SK-N-SH treated with all-trans-retinoic acid at 6 μM for 48 hours (cell line): ENCODE measurements at regions not wholly inside any gene's neighbourhood (a gene's known extent, or its start where the extent isn't known, plus 50 kb on each side); places are given as distances from the start of the nearest gene placed in this dataset.
"Not testable (repeated sequence)": the region's sequence is repeated elsewhere in the genome, so short reads cannot be mapped to it uniquely, and the experiment has no call there.

Source experiments
- ATAC-seq: fragments of 200-7000 bp; cut with Tn5 transposase; 3 replicates; pipeline ENCODE4 v1.9.1; 2020; ENCODE audit warnings: mild to moderate bottlenecking, moderate library complexity
- ARNTL ChIP-seq: fragments of 450-650 bp; formaldehyde crosslinking; IDR thresholded peaks from 2 replicates; pipeline ENCODE4 v1.5.0; 2020; ENCODE audit warnings: low read depth, mild to moderate bottlenecking, moderate library complexity, borderline replicate concordance
- CSDC2 ChIP-seq: fragments of 250-450 bp; sonication (Bioruptor Pico); IDR thresholded peaks from 2 replicates; pipeline ENCODE4 v1.5.0; 2020; ENCODE audit warnings: mild to moderate bottlenecking, moderate library complexity
- ISL1 ChIP-seq: fragments of 250-450 bp; sonication (Bioruptor Pico); IDR thresholded peaks from 2 replicates; pipeline ENCODE4 v2.1.2; 2022; ENCODE audit warnings: mild to moderate bottlenecking, moderate library complexity
- OSR1 ChIP-seq: fragments of 250-450 bp; sonication (Bioruptor Pico); IDR thresholded peaks from 2 replicates; pipeline ENCODE4 v1.8.0; 2022; ENCODE audit warnings: moderate library complexity, mild to moderate bottlenecking, inconsistent platforms
- TOX ChIP-seq: fragments of 250-450 bp; sonication (Bioruptor Pico); IDR thresholded peaks from 2 replicates; pipeline ENCODE4 v1.8.0; 2021; ENCODE audit warnings: mild to moderate bottlenecking, moderate library complexity, borderline replicate concordance
- ZNF70 ChIP-seq: fragments of 450-650 bp; formaldehyde crosslinking; IDR thresholded peaks from 2 replicates; pipeline ENCODE4 v1.5.0; 2020; ENCODE audit warnings: mild to moderate bottlenecking, moderate library complexity
- TF ChIP-seq, protein P1 (sequence below): fragments of 250-450 bp; sonication (Bioruptor Pico); IDR thresholded peaks from 2 replicates; pipeline ENCODE4 v1.5.1; 2021; ENCODE audit warnings: mild to moderate bottlenecking, moderate library complexity

DNA sequence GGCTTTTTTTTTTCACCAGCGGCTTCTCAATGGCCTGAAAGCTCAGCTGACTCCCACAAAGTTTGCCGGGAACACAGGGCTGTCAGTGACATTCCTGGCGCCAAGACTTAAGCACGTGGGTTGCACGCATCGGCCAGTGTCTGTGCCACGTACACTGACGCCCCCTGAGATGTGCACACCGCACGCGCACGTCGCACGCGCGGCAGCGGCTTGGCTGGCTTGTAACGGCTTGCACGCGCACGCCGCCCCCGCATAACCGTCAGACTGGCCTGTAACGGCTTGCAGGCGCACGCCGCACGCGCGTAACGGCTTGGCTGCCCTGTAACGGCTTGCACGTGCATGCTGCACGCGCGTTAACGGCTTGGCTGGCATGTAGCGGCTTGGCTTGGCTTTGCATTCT lies 63.2 kb downstream of the CCDC74A start:
- TF ChIP-seq ARNTL (CRISPR knock-in tag) = no peak
- TF ChIP-seq ZNF70 (CRISPR knock-in tag) = no peak
- TF ChIP-seq CSDC2 (CRISPR knock-in tag) = no peak
- TF ChIP-seq ISL1 (CRISPR knock-in tag) = no peak
- TF ChIP-seq, all 23 proteins: peak for 0
- no peak for ATAC-seq

DNA sequence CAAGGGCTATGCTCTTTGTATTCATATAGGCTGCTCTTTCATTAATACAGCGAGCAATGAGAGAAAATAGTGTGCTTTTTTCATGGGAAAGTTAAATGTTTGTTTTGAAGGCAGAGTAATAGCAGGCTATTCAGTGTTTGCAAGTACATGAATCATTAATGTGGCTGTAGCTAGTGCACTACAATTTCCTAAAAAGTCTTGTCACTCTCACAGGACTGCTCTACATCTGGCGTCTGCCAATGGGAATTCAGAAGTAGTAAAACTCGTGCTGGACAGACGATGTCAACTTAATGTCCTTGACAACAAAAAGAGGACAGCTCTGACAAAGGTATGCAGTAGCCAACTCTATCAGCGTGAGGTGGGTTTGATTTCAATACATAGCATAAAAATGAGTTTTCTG lies 68.9 kb downstream of the CCDC74A start:
- ATAC-seq = not testable (repeated sequence)

DNA sequence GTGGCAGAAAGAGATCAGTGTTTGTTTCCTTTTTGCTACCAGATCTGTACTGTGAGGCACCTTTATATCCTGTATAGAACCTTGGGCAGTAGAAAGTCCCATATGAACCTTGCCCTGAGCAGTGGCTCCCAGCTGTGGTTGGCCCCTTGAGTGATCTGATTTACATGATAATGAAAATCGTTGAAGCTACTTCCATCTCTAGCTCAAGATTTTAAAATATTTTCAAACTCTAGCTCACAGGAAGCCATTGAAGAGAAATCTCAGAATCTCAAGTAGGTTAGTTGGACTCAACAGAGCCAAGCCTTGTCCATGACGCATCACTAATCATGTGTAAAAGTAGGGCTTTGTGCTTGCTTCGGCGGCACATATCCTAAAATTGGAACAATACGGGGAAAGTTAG lies 74.8 kb downstream of the CCDC74A start:
- ATAC-seq = not testable (repeated sequence)

DNA sequence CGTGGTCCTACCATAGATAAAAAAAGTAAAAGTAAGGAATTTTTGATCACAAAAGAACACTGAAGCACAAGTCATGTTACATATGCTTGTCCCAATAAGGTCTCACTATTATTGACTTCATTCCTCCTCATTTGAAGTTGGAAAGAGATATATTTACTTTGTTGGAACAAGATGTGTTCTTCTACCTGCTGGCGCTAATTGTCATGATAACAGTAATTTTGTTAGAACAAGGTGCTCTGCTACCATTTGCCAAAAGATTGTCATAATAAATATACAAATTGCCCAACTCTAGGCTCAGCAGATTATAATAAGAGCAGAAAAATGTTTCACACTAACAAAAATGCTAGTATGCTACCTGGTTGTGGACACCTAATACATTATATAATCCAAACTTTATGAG lies 77.0 kb downstream of the CCDC74A start:
- not testable (repeated sequence) for ATAC-seq

DNA sequence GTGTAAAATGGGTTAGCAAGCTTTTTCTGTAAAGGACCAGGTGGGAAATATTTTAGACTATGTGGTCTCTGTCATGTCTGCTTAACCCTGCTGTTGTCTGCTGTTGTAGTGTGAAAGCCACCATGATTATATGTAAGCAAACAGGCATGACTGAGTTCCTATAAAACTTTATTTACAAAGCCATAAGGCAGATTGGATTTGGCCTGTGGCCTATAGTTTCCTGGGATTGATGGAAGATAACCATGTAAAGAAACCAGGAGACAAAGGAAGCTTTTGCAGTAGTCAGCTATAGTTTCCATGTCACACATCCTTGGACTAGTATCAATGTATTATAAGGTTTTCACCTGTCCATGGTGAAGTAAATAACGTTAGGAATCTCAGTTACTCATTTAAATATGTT lies 78.7 kb downstream of the CCDC74A start:
- ATAC-seq = not testable (repeated sequence)

DNA sequence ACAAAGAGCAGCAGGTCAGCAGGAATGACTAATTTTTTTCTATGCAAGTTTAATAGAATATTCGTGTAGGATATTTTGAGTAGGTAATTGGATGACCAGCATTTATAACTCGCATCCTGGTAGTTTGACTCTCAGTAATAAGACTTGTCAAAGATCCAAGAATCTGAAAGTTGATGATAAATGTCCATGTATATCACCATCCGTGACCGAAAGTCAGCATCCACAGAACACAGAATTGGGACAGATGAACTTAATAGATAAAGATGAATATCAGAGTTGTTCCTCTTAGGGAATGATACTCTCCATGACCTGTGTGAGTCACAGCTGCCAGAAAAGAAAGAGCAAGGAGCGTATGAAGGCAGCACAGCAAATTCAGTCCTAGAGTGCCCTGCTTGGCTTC lies 79.4 kb downstream of the CCDC74A start:
- not testable (repeated sequence) for ATAC-seq

DNA sequence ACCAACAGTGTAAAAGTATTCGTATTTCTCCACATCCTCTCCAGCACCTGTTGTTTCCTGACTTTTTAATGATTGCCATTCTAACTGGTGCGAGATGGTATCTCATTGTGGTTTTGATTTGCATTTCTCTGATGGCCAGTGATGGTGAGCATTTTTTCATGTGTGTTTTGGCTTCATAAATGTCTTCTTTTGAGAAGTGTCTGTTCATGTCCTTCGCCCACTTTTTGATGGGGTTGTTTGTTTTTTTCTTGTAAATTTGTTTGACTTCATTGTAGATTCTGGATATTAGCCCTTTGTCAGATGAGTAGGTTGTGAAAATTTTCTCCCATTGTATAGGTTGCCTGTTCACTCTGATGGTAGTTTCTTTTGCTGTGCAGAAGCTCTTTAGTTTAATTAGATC lies 86.9 kb downstream of the CCDC74A start:
- ATAC-seq = not testable (repeated sequence)

DNA sequence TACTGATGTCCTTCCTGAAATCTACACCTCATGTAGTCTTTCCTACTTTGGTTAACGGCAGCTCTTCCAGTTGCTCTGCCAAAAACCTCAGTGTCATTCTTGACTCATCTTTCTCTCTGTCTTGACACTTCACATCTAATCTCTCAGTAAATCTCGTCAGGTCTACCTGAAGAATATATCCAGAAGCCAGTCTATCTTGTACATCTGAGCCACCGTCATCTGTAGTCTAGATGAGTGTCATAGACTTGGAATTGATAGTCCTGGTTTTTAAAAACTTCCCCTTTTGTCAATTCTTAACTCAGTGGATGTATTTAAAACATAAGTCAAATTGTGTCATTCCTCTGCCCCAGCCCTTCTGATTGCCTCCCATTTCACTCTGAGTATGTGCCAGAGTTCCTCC lies 90.6 kb downstream of the CCDC74A start:
- not testable (repeated sequence) for ATAC-seq

DNA sequence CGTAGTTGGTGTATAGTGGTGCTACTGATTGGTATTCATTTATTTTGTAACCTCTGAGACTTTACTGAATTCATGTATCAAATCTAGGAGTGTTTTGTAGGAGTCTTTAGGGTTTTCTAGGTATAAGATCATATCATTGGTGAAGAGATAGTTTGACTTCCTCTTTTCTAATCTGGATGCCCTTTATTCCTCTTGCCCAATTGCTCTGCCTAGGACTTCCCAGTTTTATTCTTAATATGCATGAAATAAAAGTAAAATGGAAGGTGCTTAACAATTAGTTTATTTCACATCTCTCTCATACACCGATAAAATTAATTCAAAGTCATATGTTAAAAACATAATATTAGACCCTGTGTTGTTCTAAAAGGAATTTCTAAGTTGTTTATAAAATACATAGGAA lies 95.2 kb downstream of the CCDC74A start:
- ATAC-seq = not testable (repeated sequence)

DNA sequence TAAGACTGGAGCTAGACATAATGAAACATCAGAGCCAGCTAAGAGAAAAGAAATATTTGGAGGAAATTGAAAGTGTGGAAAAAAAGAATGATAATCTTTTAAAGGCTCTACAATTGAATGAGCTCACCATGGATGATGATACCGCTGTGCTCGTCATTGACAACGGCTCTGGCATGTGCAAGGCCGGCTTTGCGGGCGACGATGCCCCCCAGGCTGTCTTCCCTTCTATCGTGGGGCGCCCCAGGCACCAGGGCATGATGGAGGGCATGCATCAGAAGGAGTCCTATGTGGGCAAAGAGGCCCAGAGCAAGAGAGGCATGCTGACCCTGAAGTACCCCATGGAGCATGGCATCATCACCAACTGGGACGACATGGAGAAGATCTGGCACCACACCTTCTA lies 98.3 kb downstream of the CCDC74A start:
- ATAC-seq = not testable (repeated sequence)

DNA sequence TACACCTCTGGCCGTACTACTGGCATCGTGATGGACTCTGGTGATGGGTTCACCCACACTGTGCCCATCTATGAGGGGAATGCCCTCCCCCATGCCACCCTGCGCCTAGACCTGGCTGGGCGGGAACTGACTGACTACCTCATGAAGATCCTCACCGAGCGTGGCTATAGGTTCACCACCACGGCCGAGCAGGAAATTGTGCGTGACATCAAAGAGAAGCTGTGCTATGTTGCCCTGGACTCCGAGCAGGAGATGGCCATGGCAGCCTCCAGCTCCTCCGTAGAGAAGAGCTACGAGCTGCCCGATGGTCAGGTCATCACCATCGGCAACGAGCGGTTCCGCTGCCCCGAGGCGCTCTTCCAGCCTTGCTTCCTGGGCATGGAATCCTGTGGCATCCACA lies 98.9 kb downstream of the CCDC74A start:
- ATAC-seq = not testable (repeated sequence)

DNA sequence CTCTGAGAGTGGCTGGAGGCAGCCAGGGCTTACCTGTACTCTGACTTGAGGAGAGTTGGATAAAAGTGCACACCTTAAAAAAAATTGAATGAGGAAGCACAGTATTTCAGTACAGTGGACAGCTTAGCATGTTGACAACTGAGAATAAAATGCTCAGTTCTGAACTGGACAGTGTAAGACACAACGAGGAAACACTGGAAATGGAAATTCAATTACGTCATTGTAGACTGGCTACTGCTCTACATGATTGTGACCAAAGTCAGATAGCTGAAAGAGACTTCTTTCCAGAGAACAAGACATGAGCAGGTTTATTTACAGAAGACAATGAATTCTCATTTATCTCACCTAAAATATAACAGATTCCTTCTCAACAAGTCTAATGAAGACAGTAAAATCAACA lies 100.1 kb downstream of the CCDC74A start:
- ATAC-seq = not testable (repeated sequence)

DNA sequence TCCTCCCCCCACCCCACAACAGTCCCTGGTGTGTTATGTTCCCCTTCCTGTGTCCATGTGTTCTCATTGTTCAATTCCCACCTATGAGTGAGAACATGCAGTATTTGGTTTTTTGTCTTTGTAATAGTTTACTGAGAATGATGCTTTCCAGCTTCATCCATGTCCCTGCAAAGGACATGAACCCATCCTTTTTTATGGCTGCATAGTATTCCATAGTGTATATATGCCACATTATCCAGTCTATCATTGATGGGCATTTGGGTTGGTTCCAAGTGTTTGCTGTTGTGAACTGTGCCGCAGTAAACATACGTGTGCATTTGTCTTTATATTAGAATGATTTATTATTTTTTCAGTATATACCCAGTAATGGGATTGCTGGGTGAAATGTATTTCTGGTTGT lies 104.0 kb downstream of the CCDC74A start:
- ATAC-seq = not testable (repeated sequence)

DNA sequence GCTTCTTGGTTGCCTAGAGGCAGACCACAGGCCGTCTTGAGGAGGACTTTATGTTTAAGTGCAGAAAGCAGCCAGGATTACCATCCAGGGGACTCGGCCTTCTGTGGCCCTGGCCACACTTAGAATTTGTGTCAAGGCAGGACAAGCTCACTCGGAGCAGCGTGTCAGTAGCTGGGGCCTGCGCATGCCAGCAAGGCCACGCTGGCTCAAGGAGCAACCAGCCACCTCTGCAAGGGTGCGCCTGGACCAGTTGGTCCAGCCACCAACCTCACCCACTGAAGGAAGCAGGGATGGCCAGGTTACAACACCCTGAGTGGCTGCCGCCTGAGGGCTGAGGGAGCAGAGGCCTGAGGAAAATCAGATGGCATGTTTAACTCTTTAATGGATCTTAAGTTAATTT lies 105.7 kb downstream of the CCDC74A start:
- not testable (repeated sequence) for ATAC-seq

DNA sequence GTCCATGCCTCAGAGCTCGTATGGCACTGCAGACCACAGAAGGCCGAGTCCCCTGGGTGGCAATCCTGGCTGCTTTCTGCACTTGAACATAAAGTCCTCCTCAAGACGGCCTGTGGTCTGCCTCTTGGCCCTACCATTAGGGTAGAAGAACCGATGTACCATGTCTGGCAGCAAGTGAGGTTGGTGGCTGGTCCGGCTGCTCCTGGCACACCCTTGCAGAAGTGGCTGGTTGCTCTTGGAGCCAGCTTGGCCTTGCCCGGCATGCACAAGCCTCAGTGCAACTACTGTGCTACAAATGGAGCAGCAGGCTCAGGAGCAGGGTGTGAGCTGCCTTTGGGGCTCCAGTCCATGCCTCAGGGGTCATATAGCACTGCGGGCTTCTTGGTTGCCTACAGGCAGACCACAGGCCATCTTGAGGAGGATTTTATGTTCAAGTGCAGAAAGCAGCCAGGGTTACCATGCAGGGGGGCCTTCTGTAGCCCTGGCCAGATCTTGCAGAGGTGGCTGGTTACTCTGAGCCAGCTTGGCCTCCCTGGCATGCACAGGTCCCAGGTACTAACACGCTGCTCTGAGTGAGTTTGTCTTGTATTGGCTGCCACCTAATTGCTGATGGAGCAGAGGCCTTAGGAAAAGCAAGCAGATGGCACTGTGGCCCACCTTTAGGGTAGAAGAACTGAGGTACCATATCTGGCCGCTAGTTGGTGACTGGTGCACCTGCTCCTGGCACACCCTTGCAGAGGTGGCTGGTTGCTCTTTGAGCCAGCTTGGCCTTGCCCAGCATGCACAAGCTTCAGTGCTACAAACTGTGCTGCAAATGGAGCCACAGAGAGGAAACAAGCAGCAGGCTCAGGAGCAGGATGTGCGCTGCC lies 106.4 kb downstream of the CCDC74A start:
- not testable (repeated sequence) for ATAC-seq

DNA sequence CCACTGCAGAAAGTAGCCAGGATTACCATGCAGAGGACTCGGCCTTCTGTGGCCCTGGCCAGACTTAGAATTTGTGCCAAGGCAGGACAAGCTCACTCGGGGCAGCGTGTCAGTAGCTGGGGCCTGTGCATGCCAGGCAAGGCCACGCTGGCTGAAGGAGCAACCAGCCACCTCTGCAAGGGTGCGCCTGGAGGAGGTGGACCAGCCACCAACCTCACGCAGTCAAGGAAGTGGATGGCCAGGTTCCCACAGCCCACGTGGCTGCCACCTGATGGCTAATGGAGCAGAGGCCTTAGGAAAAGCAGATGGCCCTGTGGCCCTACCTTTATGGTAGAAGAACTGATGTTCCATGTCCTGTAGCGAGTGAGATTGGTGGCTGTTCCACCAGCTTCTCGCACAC lies 107.9 kb downstream of the CCDC74A start:
- TF ChIP-seq, protein P1, sequence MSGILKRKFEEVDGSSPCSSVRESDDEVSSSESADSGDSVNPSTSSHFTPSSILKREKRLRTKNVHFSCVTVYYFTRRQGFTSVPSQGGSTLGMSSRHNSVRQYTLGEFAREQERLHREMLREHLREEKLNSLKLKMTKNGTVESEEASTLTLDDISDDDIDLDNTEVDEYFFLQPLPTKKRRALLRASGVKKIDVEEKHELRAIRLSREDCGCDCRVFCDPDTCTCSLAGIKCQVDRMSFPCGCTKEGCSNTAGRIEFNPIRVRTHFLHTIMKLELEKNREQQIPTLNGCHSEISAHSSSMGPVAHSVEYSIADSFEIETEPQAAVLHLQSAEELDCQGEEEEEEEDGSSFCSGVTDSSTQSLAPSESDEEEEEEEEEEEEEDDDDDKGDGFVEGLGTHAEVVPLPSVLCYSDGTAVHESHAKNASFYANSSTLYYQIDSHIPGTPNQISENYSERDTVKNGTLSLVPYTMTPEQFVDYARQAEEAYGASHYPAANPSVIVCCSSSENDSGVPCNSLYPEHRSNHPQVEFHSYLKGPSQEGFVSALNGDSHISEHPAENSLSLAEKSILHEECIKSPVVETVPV (CRISPR knock-in tag) = no peak
- TF ChIP-seq OSR1 (CRISPR knock-in tag) = no peak
- no peak for TF ChIP-seq TOX (CRISPR knock-in tag)
- no peak for ATAC-seq

DNA sequence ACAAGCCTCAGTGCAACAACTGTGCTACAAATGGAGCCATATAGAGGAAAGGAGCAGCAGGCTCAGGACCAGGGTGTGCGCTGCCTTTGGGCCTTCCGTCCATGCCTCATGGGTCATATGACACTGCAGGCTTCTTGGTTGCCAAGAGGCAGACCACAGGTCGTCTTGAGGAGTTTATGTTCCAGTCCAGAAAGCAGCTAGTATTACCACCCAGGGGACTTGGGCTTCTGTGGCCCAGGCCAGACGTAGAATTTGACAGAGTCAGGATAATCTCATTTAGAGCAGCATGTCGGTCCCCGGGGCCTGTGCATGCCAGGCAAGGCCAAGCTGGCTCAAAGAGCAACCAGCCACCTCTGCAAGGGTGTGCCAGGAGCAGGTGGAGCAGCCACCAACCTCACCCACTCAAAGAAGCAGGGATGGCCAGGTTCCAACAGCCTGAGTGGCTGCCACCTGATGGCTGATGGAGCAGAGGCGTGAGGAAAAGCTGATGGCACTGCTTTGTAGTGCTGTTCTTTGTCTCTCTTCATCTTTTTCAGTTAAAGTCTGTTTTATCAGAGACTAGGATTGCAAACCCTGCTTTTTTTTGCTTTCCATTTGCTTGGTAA lies 109.1 kb downstream of the CCDC74A start:
- not testable (repeated sequence) for ATAC-seq
